ENCODE measurements at regions not wholly inside any gene's neighbourhood (a gene's known extent, or its start where the extent isn't known, plus 50 kb on each side); places are given as distances from the start of the nearest gene placed in this dataset.

- intact Hi-C loops (cut with micrococcal nuclease; ENCODE audit: unreplicated experiment), result no loop called here
- CTCF ChIA-PET (ENCODE audit: unreplicated experiment), result no interaction called here
- H3K4me1 ChIP-seq (ENCODE audit: insufficient read depth, low read length, poor library complexity, severe bottlenecking), result no peaks in the 10 kb centered on the region
- POLR2A ChIA-PET, result no interaction called here
- H3K79me2 ChIP-seq (ENCODE audit: insufficient read depth, low read depth, low read length), result no peaks in the 10 kb centered on the region
- H3K9me2 ChIP-seq (ENCODE audit: insufficient read depth, low read length), result no peaks in the 10 kb centered on the region
- H3K4me3 ChIP-seq (ENCODE audit: low read depth, low read length, poor library complexity, severe bottlenecking), result no peak overlapping the region
- BruUV-seq (replicated peaks), result no TSS peak
- no peak for DNase-seq (ENCODE audit: low spot score)
- H3K9me3 ChIP-seq (ENCODE audit: low read length), result no peaks in the 10 kb centered on the region
- no peak overlapping the region for H3K4me2 ChIP-seq (ENCODE audit: low read length)
- H4K20me1 ChIP-seq (ENCODE audit: insufficient read depth, low read length), result no peaks in the 10 kb centered on the region
- H2AFZ ChIP-seq (ENCODE audit: low read length), result no peak overlapping the region
- no peaks in the 10 kb centered on the region for H3K36me3 ChIP-seq (ENCODE audit: insufficient read depth, low read length)
- TF ChIP-seq CTCF (conservative IDR thresholded peaks at IDR 0.05; ENCODE audit: low read length) (no peak), EZH2phosphoT487 (IDR thresholded peaks at IDR 0.05; ENCODE audit: borderline replicate concordance, low read depth, low read length) (no peak)
- no peak overlapping the region for H3K27ac ChIP-seq (ENCODE audit: low read depth, low read length, poor library complexity, severe bottlenecking)
Observed at GRCh38 chr10:57351076-57351475, 916.6 kb downstream of the IPMK start.

GRCh38 chr10:57341294-57341693, 926.4 kb downstream of the IPMK start:
- Histone ChIP-seq H3K4me2 (ENCODE audit: low read length) (no peak overlapping the region), H4K20me1 (ENCODE audit: insufficient read depth, low read length) (no peaks in the 10 kb centered on the region), H3K36me3 (ENCODE audit: insufficient read depth, low read length) (no peaks in the 10 kb centered on the region), H2AFZ (ENCODE audit: low read length) (no peak overlapping the region), H3K4me1 (ENCODE audit: insufficient read depth, low read length, poor library complexity, severe bottlenecking) (no peaks in the 10 kb centered on the region), H3K9me3 (ENCODE audit: low read length) (peaks cover 10% of the 10 kb centered on the region; the same call in 1 of the 2 replicates), H3K4me3 (ENCODE audit: low read depth, low read length, poor library complexity, severe bottlenecking) (no peak overlapping the region), H3K79me2 (ENCODE audit: insufficient read depth, low read depth, low read length) (no peaks in the 10 kb centered on the region), H3K9me2 (ENCODE audit: insufficient read depth, low read length) (no peaks in the 10 kb centered on the region), H3K27ac (ENCODE audit: low read depth, low read length, poor library complexity, severe bottlenecking) (no peak overlapping the region)
- ChIA-PET CTCF (ENCODE audit: unreplicated experiment) (no interaction called here), POLR2A (no interaction called here)
- TF ChIP-seq CTCF (conservative IDR thresholded peaks at IDR 0.05; ENCODE audit: low read length) (no peak), EZH2phosphoT487 (IDR thresholded peaks at IDR 0.05; ENCODE audit: borderline replicate concordance, low read depth, low read length) (no peak)
- BruUV-seq (replicated peaks), result no TSS peak
- no peak for DNase-seq (ENCODE audit: low spot score)
- intact Hi-C loops (cut with micrococcal nuclease; ENCODE audit: unreplicated experiment), result loop anchor here (10.0 kb wide), 1 partner anchor 724 kb away; no protein-coding TSS in a partner anchor

GRCh38 chr10:57338823-57339558, 928.7 kb downstream of the IPMK start:
- Histone ChIP-seq H3K36me3 (ENCODE audit: insufficient read depth, low read length) (no peaks in the 10 kb centered on the region), H2AFZ (ENCODE audit: low read length) (no peak overlapping the region), H3K4me3 (ENCODE audit: low read depth, low read length, poor library complexity, severe bottlenecking) (no peak overlapping the region), H3K79me2 (ENCODE audit: insufficient read depth, low read depth, low read length) (no peaks in the 10 kb centered on the region), H3K4me2 (ENCODE audit: low read length) (no peak overlapping the region), H4K20me1 (ENCODE audit: insufficient read depth, low read length) (no peaks in the 10 kb centered on the region), H3K9me3 (ENCODE audit: low read length) (peaks cover 10% of the 10 kb centered on the region; the same call in 1 of the 2 replicates), H3K4me1 (ENCODE audit: insufficient read depth, low read length, poor library complexity, severe bottlenecking) (no peaks in the 10 kb centered on the region), H3K27ac (ENCODE audit: low read depth, low read length, poor library complexity, severe bottlenecking) (no peak overlapping the region), H3K9me2 (ENCODE audit: insufficient read depth, low read length) (no peaks in the 10 kb centered on the region)
- intact Hi-C loops (cut with micrococcal nuclease; ENCODE audit: unreplicated experiment), result loop anchor here (1.0 kb wide), 1 partner anchor 318 kb away; no protein-coding TSS in a partner anchor
- POLR2A ChIA-PET, result interaction anchor here (1.0 kb wide), 1 partner anchor 11 kb away, joined by 3 read pairs; no protein-coding TSS in a partner anchor
- TF ChIP-seq CTCF (conservative IDR thresholded peaks at IDR 0.05; ENCODE audit: low read length), result peak; percentile 85
- TF ChIP-seq EZH2phosphoT487 (IDR thresholded peaks at IDR 0.05; ENCODE audit: borderline replicate concordance, low read depth, low read length), result no peak
- CTCF ChIA-PET (ENCODE audit: unreplicated experiment), result no interaction called here
- no TSS peak for BruUV-seq (replicated peaks)
- DNase-seq (ENCODE audit: low spot score), result peak; percentile 58
